ENCODE measurements at regions not wholly inside any gene's neighbourhood (a gene's known extent, or its start where the extent isn't known, plus 50 kb on each side); places are given as distances from the start of the nearest gene placed in this dataset.
"Not testable (repeated sequence)": the region's sequence is repeated elsewhere in the genome, so short reads cannot be mapped to it uniquely, and the experiment has no call there.

GRCh38 chr1:99550198-99550597, 95.7 kb upstream of the PALMD start:
- ChIA-PET POLR2A (no interaction called here), CTCF (no interaction called here)
- Mint-ChIP-seq H3K9me3 (no peaks in the 10 kb centered on the region), H3K4me1 (ENCODE audit: low read depth) (no peaks in the 10 kb centered on the region), H3K4me3 (no peak overlapping the region), H3K36me3 (ENCODE audit: low read depth) (no peaks in the 10 kb centered on the region), H3K27me3 (peaks cover 20% of the 10 kb centered on the region), H3K27ac (no peak overlapping the region)
- Histone ChIP-seq H3K27ac (ENCODE audit: low read depth in 1 of 2, low read length in 2 of 2) (no peak overlapping the region), H3K36me3 (ENCODE audit: insufficient read depth, low read length) (no peaks in the 10 kb centered on the region), H3K27me3 (ENCODE audit: control insufficient read depth in 1 of 2, insufficient read depth in 2 of 2, low read length in 2 of 2) (peaks cover 0 to 3% of the 10 kb centered on the region in 2 experiments), H3K4me3 (ENCODE audit: low read length) (no peak overlapping the region), H3K4me1 (ENCODE audit: insufficient read depth, low read length) (no peaks in the 10 kb centered on the region), H3K9me3 (ENCODE audit: control insufficient read depth in 1 of 2, insufficient read depth in 1 of 2, low read length in 2 of 2) (no peaks in the 10 kb centered on the region)
- ATAC-seq (ENCODE audit: poor library complexity) (no peak), DNase-seq (no peak)
- intact Hi-C loops (cut with DNase I, micrococcal nuclease) = no loop called here
- TF ChIP-seq, protein P1, sequence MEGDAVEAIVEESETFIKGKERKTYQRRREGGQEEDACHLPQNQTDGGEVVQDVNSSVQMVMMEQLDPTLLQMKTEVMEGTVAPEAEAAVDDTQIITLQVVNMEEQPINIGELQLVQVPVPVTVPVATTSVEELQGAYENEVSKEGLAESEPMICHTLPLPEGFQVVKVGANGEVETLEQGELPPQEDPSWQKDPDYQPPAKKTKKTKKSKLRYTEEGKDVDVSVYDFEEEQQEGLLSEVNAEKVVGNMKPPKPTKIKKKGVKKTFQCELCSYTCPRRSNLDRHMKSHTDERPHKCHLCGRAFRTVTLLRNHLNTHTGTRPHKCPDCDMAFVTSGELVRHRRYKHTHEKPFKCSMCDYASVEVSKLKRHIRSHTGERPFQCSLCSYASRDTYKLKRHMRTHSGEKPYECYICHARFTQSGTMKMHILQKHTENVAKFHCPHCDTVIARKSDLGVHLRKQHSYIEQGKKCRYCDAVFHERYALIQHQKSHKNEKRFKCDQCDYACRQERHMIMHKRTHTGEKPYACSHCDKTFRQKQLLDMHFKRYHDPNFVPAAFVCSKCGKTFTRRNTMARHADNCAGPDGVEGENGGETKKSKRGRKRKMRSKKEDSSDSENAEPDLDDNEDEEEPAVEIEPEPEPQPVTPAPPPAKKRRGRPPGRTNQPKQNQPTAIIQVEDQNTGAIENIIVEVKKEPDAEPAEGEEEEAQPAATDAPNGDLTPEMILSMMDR (IDR thresholded peaks at IDR 0.05) = no peak

DNA sequence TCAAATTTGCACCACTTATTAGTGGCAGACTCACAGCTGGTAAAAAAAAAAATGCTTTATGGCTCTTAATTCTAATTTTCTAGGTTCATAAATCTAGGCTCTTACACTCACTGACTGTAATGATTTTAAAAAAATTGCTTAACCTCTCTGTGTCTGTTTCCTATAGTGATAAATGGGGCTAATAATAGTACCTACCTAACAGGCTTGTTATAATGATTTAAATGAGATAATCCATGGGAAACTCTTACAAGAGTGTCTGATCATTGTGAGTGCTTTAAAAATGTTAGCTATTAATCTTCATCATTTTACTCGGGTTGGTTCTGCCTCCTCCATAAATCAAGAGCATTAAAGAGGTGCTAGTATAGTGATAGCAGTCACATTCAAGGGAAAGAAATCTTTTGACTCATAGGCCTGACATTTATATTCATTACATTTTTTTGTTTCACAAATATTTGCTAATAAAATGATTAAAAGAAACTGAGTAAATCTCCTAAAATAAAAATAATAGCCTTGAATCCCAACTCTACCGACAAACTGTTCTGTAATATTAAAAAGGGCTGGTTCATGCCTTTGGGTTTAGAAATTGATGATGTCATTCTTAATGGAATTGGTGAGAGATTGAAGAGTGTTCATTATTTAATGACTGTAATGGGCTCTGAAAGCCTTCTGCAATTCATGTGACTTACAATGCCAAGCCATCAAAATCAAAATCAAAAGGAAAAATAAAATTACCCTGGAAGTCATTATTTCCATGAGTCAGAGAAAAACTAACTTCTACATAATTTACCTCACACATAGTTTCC, 93.9 kb upstream of the PALMD start:
- DNase-seq = no peak
- Mint-ChIP-seq H3K27me3 (peaks cover 20% of the 10 kb centered on the region), H3K4me1 (ENCODE audit: low read depth) (no peaks in the 10 kb centered on the region), H3K36me3 (ENCODE audit: low read depth) (no peaks in the 10 kb centered on the region), H3K9me3 (no peaks in the 10 kb centered on the region), H3K4me3 (no peak overlapping the region), H3K27ac (no peak overlapping the region)
- no peak overlapping the region for H3K4me3 ChIP-seq (ENCODE audit: low read length)
- no peaks in the 10 kb centered on the region for H3K4me1 ChIP-seq (ENCODE audit: insufficient read depth, low read length)
- ChIA-PET CTCF (no interaction called here), POLR2A (no interaction called here)
- H3K27ac ChIP-seq (ENCODE audit: low read depth in 1 of 2, low read length in 2 of 2) = no peak overlapping the region
- TF ChIP-seq, protein P1 (IDR thresholded peaks at IDR 0.05) = no peak
- H3K9me3 ChIP-seq (ENCODE audit: control insufficient read depth in 1 of 2, insufficient read depth in 1 of 2, low read length in 2 of 2) = no peaks in the 10 kb centered on the region
- ATAC-seq (ENCODE audit: poor library complexity) = no peak
- intact Hi-C loops (cut with DNase I, micrococcal nuclease) = no loop called here
- no peaks in the 10 kb centered on the region for H3K36me3 ChIP-seq (ENCODE audit: insufficient read depth, low read length)
- peaks cover 0 to 3% of the 10 kb centered on the region in 2 experiments for H3K27me3 ChIP-seq (ENCODE audit: control insufficient read depth in 1 of 2, insufficient read depth in 2 of 2, low read length in 2 of 2)

- no peak overlapping the region for H3K4me3 Mint-ChIP-seq
- H3K27ac ChIP-seq (ENCODE audit: low read depth in 1 of 2, low read length in 2 of 2) = no peak overlapping the region
- H3K36me3 ChIP-seq (ENCODE audit: insufficient read depth, low read length) = no peaks in the 10 kb centered on the region
- intact Hi-C loops (cut with DNase I, micrococcal nuclease) = no loop called here
- no peak for ATAC-seq (ENCODE audit: poor library complexity)
- ChIA-PET POLR2A (no interaction called here), CTCF (no interaction called here)
- H3K9me3 ChIP-seq (ENCODE audit: control insufficient read depth in 1 of 2, insufficient read depth in 1 of 2, low read length in 2 of 2) = no peaks in the 10 kb centered on the region
- no peak for DNase-seq
- no peak overlapping the region for H3K4me3 ChIP-seq (ENCODE audit: low read length)
- H3K4me1 ChIP-seq (ENCODE audit: insufficient read depth, low read length) = no peaks in the 10 kb centered on the region
- no peaks in the 10 kb centered on the region for H3K36me3 Mint-ChIP-seq (ENCODE audit: low read depth)
- no peaks in the 10 kb centered on the region for H3K9me3 Mint-ChIP-seq
- peaks cover 0 to 3% of the 10 kb centered on the region in 2 experiments for H3K27me3 ChIP-seq (ENCODE audit: control insufficient read depth in 1 of 2, insufficient read depth in 2 of 2, low read length in 2 of 2)
- H3K4me1 Mint-ChIP-seq (ENCODE audit: low read depth) = no peaks in the 10 kb centered on the region
- no peak overlapping the region for H3K27ac Mint-ChIP-seq
- TF ChIP-seq, protein P1 (IDR thresholded peaks at IDR 0.05) = no peak
- peaks cover 20% of the 10 kb centered on the region for H3K27me3 Mint-ChIP-seq
Observed at GRCh38 chr1:99553301-99553700, 92.6 kb upstream of the PALMD start.

DNA sequence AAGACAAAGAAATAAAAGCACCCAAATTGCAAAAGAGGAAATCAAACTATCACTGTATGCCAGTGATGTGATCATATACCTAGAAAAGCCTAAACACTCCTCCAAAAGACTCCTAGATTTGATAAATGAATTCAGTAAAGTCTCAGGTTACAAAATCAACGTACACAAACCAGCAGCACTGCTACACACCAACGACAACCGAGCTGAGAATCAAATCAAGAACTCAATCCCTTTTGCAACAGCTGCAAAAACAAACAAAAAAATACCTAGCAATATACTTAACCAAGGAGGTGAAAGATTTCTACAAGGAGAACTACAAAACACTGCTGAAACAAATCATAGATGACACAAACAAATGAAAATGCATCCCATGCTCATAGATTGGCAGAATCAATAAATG, 92.1 kb upstream of the PALMD start:
- H3K27me3 ChIP-seq (ENCODE audit: control insufficient read depth in 1 of 2, insufficient read depth in 2 of 2, low read length in 2 of 2); DNase-seq; CTCF ChIA-PET; H3K4me1 ChIP-seq (ENCODE audit: insufficient read depth, low read length); H3K27ac ChIP-seq (ENCODE audit: low read depth in 1 of 2, low read length in 2 of 2); H3K4me3 ChIP-seq (ENCODE audit: low read length); ATAC-seq (ENCODE audit: poor library complexity); intact Hi-C loops (cut with DNase I, micrococcal nuclease); H3K36me3 Mint-ChIP-seq (ENCODE audit: low read depth); POLR2A ChIA-PET; H3K36me3 ChIP-seq (ENCODE audit: insufficient read depth, low read length); H3K4me1 Mint-ChIP-seq (ENCODE audit: low read depth); H3K27ac Mint-ChIP-seq; H3K4me3 Mint-ChIP-seq; H3K9me3 ChIP-seq (ENCODE audit: control insufficient read depth in 1 of 2, insufficient read depth in 1 of 2, low read length in 2 of 2); H3K9me3 Mint-ChIP-seq: not testable (repeated sequence)
- peaks cover 20% of the 10 kb centered on the region for H3K27me3 Mint-ChIP-seq

Measured in CD4-positive, alpha-beta T cell (primary cell).